ENCODE measurements at regions not wholly inside any gene's neighbourhood (a gene's known extent, or its start where the extent isn't known, plus 50 kb on each side); places are given as distances from the start of the nearest gene placed in this dataset.

DNA sequence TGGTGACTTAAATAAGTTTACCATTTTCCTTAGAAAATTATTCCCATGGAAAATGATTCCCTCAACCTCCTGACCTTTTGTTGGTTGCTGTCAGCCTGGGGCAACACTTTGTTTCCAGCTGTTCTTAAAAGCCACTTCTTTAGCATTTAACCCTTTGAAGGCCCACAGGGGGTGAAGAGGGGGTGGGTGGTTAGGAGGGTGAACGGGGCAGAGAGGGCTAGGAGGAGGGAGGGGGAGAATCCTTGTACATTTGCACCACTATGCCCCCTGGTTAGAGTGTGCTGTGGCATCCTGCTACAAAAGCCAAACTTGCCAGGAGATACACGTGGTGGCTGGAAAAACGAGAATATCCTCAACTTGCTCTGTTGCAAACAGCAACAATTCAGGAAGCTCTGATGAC lies 273.2 kb upstream of the RGMA start:
- TF ChIP-seq EZH2 (IDR thresholded peaks at IDR 0.05): no peak
- TF ChIP-seq POLR2AphosphoS5 (IDR thresholded peaks at IDR 0.05; ENCODE audit: borderline replicate concordance, low read depth, low read length): no peak

All from SK-N-MC (cell line).